Esophagus squamous epithelium (tissue), 5 donors: ENCODE measurements at regions not wholly inside any gene's neighbourhood (a gene's known extent, or its start where the extent isn't known, plus 50 kb on each side); places are given as distances from the start of the nearest gene placed in this dataset.

Experiments
- DNase-seq: peaks from one replicate; lab custom pipeline; 2025; lab: John Stamatoyannopoulos, UW
- H3K27ac ChIP-seq, 4 donors: fragments of 200-600 bp; sonication (generic); one replicate each; pipeline ENCODE4 v1.5.1; 2016 to 2019; ENCODE audit warnings: mild to moderate bottlenecking in 1 of 4
- H3K27me3 ChIP-seq, 4 donors: fragments of 200-600 bp; sonication (generic); 1 replicate in 3 of 4; 2 replicates in 1 of 4; pipeline versions ENCODE4 v1.5.1 to v1.6.0; 2017 to 2021; ENCODE audit warnings: antibody characterized with exemption in 1 of 4
- H3K36me3 ChIP-seq, 3 donors: fragments of 200-600 bp; sonication (generic); one replicate each; pipeline ENCODE4 v1.5.1; 2016 to 2019
- H3K4me1 ChIP-seq, 3 donors: fragments of 200-600 bp; sonication (generic); one replicate each; pipeline ENCODE4 v1.5.1; 2017 to 2019
- H3K4me3 ChIP-seq, 4 donors: fragments of 200-600 bp; sonication (generic); 1 replicate in 3 of 4; 2 replicates in 1 of 4; pipeline ENCODE4 v1.5.1; 2016 to 2019; ENCODE audit warnings: mild to moderate bottlenecking in 2 of 4, moderate library complexity in 1 of 4
- H3K9me3 ChIP-seq, 3 donors: fragments of 200-600 bp; sonication (generic); one replicate each; pipeline ENCODE4 v1.5.1; 2016 to 2019
- CTCF ChIP-seq, 6 experiments: fragments of 450-650 bp in 4 of 6; fragments of 200-600 bp in 2 of 6; sonication (generic) in 2 of 6; IDR thresholded peaks; one replicate each; pipeline ENCODE4 v1.5.1; 2016 to 2019; ENCODE audit warnings: antibody characterized with exemption in 6 of 6, mild to moderate bottlenecking in 4 of 6, moderate library complexity in 4 of 6
- POLR2A ChIP-seq, 4 donors: fragments of 450-650 bp; IDR thresholded peaks; one replicate each; pipeline ENCODE4 v1.6.1; 2017; ENCODE audit warnings: antibody characterized with exemption in 4 of 4, mild to moderate bottlenecking in 4 of 4, moderate library complexity in 3 of 4
- WGBS, 2 donors: methylation state at CpG; one replicate each; pipeline ENCODE4 v1.1.5; 2018; 5-methylcytosine and 5-hydroxymethylcytosine counted together
- intact Hi-C: fragments of 100-400 bp; cut with DNase I; formaldehyde crosslinking; loops from one replicate; pipeline ENCODE4 v1.15.0; 2022
- donor health status: DM: yes; HTN: yes; CAD: no.

- no peak for TF ChIP-seq POLR2A (IDR thresholded peaks at IDR 0.05)
- TF ChIP-seq CTCF (IDR thresholded peaks at IDR 0.05), result no peak
- H3K4me1 ChIP-seq, result no peaks in the 10 kb centered on the region
Measured at GRCh38 chr12:69120354-69120753, 119.0 kb upstream of the CPSF6 start.

GRCh38 chr12:69123311-69123710 is 116.1 kb upstream of the CPSF6 start:
- H3K27ac ChIP-seq, result no peak overlapping the region
- no peak for TF ChIP-seq POLR2A (IDR thresholded peaks at IDR 0.05)
- TF ChIP-seq CTCF (IDR thresholded peaks at IDR 0.05), result no peak
- intact Hi-C loops, result no loop called here
- H3K9me3 ChIP-seq, result no peaks in the 10 kb centered on the region
- H3K4me3 ChIP-seq, result no peak overlapping the region
- no peaks in the 10 kb centered on the region for H3K4me1 ChIP-seq
- no peak for DNase-seq
- WGBS, 2 donors, result 85 to 100% methylated on average over 2 to 3 of the region's 3 CpGs
- no peaks in the 10 kb centered on the region for H3K36me3 ChIP-seq
- H3K27me3 ChIP-seq, result no peaks in the 10 kb centered on the region

More at GRCh38 chr12:69120354-69120753, 119.0 kb upstream of the CPSF6 start:
- Histone ChIP-seq H3K27ac (no peak overlapping the region), H3K27me3 (no peaks in the 10 kb centered on the region), H3K36me3 (no peaks in the 10 kb centered on the region), H3K9me3 (no peaks in the 10 kb centered on the region), H3K4me3 (no peak overlapping the region)
- intact Hi-C loops, result no loop called here
- WGBS, 2 donors, result 57 to 61% methylated on average over 5 of the region's 5 CpGs
- DNase-seq, result no peak

- H3K36me3 ChIP-seq, result no peaks in the 10 kb centered on the region
- intact Hi-C loops, result no loop called here
- no peak overlapping the region for H3K4me3 ChIP-seq
- 67 to 73% methylated on average over 8 of the region's 8 CpGs for WGBS, 2 donors
- TF ChIP-seq CTCF (IDR thresholded peaks at IDR 0.05), result no peak
- TF ChIP-seq POLR2A (IDR thresholded peaks at IDR 0.05), result no peak
- H3K27me3 ChIP-seq, result no peaks in the 10 kb centered on the region
- H3K4me1 ChIP-seq, result no peaks in the 10 kb centered on the region
- no peaks in the 10 kb centered on the region for H3K9me3 ChIP-seq
- no peak for DNase-seq
- H3K27ac ChIP-seq, result no peak overlapping the region
Measured at GRCh38 chr12:69123919-69124638, 115.3 kb upstream of the CPSF6 start.

- no peak overlapping the region for H3K4me3 ChIP-seq
- intact Hi-C loops, result no loop called here
- 72 to 76% methylated on average over 1 of the region's 1 CpG for WGBS, 2 donors
- no peak for DNase-seq
- no peak overlapping the region for H3K27ac ChIP-seq
- no peaks in the 10 kb centered on the region for H3K9me3 ChIP-seq
- no peaks in the 10 kb centered on the region for H3K36me3 ChIP-seq
- peaks cover 0 to 4% (median 0%) of the 10 kb centered on the region in 4 donors for H3K27me3 ChIP-seq
- TF ChIP-seq CTCF (IDR thresholded peaks at IDR 0.05) (no peak), POLR2A (IDR thresholded peaks at IDR 0.05) (no peak)
- H3K4me1 ChIP-seq, result no peaks in the 10 kb centered on the region
Measured at GRCh38 chr12:69129017-69129416, 110.4 kb upstream of the CPSF6 start.

- intact Hi-C loops, result no loop called here
- DNase-seq, result no peak
- Histone ChIP-seq H3K4me1 (no peaks in the 10 kb centered on the region), H3K36me3 (no peaks in the 10 kb centered on the region), H3K27ac (no peak overlapping the region), H3K27me3 (peaks cover 0 to 4% (median 0%) of the 10 kb centered on the region in 4 donors), H3K4me3 (no peak overlapping the region), H3K9me3 (no peaks in the 10 kb centered on the region)
- no peak for TF ChIP-seq CTCF (IDR thresholded peaks at IDR 0.05)
- no peak for TF ChIP-seq POLR2A (IDR thresholded peaks at IDR 0.05)
- 78 to 84% methylated on average over 3 to 4 of the region's 4 CpGs for WGBS, 2 donors
Measured at GRCh38 chr12:69129564-69129963, 109.8 kb upstream of the CPSF6 start.
